Esophagus muscularis mucosa (tissue), 3 donors: ENCODE measurements at regions not wholly inside any gene's neighbourhood (a gene's known extent, or its start where the extent isn't known, plus 50 kb on each side); places are given as distances from the start of the nearest gene placed in this dataset.

Experiments used
- POLR2A ChIP-seq: fragments of 450-650 bp; IDR thresholded peaks from one replicate; pipeline ENCODE4 v1.6.1; 2017; ENCODE audit warnings: antibody characterized with exemption, moderate library complexity, mild to moderate bottlenecking, low read depth
- POLR2AphosphoS5 ChIP-seq, 2 donors: sonication (generic); formaldehyde crosslinking; IDR thresholded peaks; one replicate each; pipeline ENCODE4 v1.6.1; 2017; ENCODE audit warnings: antibody characterized with exemption in 2 of 2
- TF ChIP-seq, protein P1 (sequence below), 3 experiments: fragments of 200-600 bp in 2 of 3; fragments of 450-650 bp in 1 of 3; sonication (generic) in 2 of 3; IDR thresholded peaks; one replicate each; pipeline ENCODE4 v1.5.1; 2017 to 2019; ENCODE audit warnings: antibody characterized with exemption in 3 of 3, mild to moderate bottlenecking in 2 of 3, moderate library complexity in 1 of 3

DNA sequence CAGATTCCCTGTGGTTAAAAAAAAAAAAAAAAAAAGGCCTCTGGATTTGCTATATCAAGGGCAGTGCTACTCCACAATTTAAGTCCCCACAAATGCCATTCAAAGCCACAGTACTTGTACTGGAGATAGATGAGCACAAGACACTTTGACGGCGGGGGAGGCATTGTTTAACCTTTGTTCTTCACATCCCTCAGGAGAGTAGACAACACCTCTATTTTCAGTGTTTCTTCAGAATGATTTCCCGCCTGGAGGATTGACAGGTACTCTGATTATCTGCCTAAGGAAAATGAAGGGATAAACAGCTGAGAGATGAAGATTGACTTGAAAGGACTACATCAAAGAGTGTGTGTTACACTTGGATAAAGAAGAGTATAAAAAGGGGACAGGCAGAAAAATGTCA, 58.7 kb downstream of the OTOL1 start:
- TF ChIP-seq, protein P1, sequence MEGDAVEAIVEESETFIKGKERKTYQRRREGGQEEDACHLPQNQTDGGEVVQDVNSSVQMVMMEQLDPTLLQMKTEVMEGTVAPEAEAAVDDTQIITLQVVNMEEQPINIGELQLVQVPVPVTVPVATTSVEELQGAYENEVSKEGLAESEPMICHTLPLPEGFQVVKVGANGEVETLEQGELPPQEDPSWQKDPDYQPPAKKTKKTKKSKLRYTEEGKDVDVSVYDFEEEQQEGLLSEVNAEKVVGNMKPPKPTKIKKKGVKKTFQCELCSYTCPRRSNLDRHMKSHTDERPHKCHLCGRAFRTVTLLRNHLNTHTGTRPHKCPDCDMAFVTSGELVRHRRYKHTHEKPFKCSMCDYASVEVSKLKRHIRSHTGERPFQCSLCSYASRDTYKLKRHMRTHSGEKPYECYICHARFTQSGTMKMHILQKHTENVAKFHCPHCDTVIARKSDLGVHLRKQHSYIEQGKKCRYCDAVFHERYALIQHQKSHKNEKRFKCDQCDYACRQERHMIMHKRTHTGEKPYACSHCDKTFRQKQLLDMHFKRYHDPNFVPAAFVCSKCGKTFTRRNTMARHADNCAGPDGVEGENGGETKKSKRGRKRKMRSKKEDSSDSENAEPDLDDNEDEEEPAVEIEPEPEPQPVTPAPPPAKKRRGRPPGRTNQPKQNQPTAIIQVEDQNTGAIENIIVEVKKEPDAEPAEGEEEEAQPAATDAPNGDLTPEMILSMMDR (IDR thresholded peaks at IDR 0.05) = no peak
- no peak for TF ChIP-seq POLR2A
- TF ChIP-seq POLR2AphosphoS5 (IDR thresholded peaks at IDR 0.05) = no peak
